Small intestine (tissue), 7 donors: ENCODE measurements at regions not wholly inside any gene's neighbourhood (a gene's known extent, or its start where the extent isn't known, plus 50 kb on each side); places are given as distances from the start of the nearest gene placed in this dataset.

Experiments used
- DNase-seq, 2 donors: peaks; one replicate each; pipeline versions ENCODE4 v3.0.0 to v3.0.0-alpha.2; 2013
- FAIRE-seq: peaks from 2 replicates; lab custom pipeline; 2012; peaks lifted over from hg19 to GRCh38; lab: Jason Lieb, UNC
- H3K27ac ChIP-seq, 3 donors: one replicate each; pipeline ENCODE4 v1.5.1; 2013; ENCODE audit warnings: low read length in 2 of 3, mild to moderate bottlenecking in 2 of 3, control low read depth in 1 of 3, inconsistent platforms in 1 of 3, low read depth in 1 of 3, moderate library complexity in 1 of 3
- H3K27me3 ChIP-seq, 3 donors: one replicate each; pipeline ENCODE4 v1.6.1; 2013; ENCODE audit warnings: low read length in 3 of 3, inconsistent platforms in 1 of 3; ENCODE audit not compliant: control insufficient read depth in 3 of 3, insufficient read depth in 3 of 3
- H3K36me3 ChIP-seq, 3 donors: one replicate each; pipeline ENCODE4 v1.6.1; 2013; ENCODE audit warnings: low read length in 3 of 3, inconsistent platforms in 1 of 3, low read depth in 1 of 3, mild to moderate bottlenecking in 1 of 3, moderate library complexity in 1 of 3; ENCODE audit not compliant: control insufficient read depth in 3 of 3, insufficient read depth in 2 of 3
- H3K4me1 ChIP-seq, 3 donors: one replicate each; pipeline ENCODE4 v1.6.1; 2013; ENCODE audit warnings: low read length in 2 of 3, inconsistent platforms in 1 of 3, low read depth in 1 of 3, mild to moderate bottlenecking in 1 of 3, moderate library complexity in 1 of 3; ENCODE audit not compliant: control insufficient read depth in 3 of 3, insufficient read depth in 2 of 3
- H3K4me3 ChIP-seq, 3 donors: one replicate each; pipeline ENCODE4 v1.5.1; 2013; ENCODE audit warnings: low read length in 3 of 3, control low read depth in 1 of 3, inconsistent platforms in 1 of 3, low read depth in 1 of 3, mild to moderate bottlenecking in 1 of 3, moderate library complexity in 1 of 3
- H3K9me3 ChIP-seq, 2 donors: one replicate each; pipeline ENCODE4 v1.6.1; 2013; ENCODE audit warnings: low read depth in 1 of 2, low read length in 1 of 2; ENCODE audit not compliant: control insufficient read depth in 2 of 2, insufficient read depth in 1 of 2
- WGBS, 3 donors: extraction: QIAGEN DNeasy Blood & Tissue Kit; methylation state at CpG; one replicate each; pipeline ENCODE4 v1.1.7; 2013; 5-methylcytosine and 5-hydroxymethylcytosine counted together
- donor health status: healthy with polysubstance abuse.
- donor health status: control.
- donor health status: control.
- donor health status: Bipolar disorder and iron deficiency.
- donor health status: healthy.

DNA sequence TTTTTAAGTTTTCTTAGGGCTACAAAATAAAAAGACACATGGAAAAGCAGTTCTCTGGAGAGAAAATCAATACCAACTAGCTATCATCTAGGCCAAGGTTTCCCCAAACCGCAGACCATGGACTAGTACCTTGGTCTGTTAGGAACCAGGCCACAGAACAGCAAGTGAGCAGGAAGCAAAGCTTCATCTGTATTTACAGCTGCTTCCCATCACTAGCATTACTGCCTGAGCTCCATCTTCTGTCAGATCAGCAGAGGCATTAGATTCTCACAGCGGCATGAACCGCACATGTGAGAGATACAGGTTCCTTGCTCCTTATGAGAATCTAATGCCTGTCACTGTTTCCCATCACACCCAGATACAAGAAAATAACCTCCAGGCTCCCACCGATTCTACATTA is 1907.6 kb upstream of the ACO1 start:
- no peak for FAIRE-seq
- H3K36me3 ChIP-seq: no peaks in the 10 kb centered on the region
- WGBS, 3 donors: 80 to 93% (median 92%) methylated on average over 4 of the region's 4 CpGs
- DNase-seq: no peak
- no peaks in the 10 kb centered on the region for H3K27me3 ChIP-seq
- no peaks in the 10 kb centered on the region for H3K4me1 ChIP-seq
- no peak overlapping the region for H3K27ac ChIP-seq
- no peak overlapping the region for H3K4me3 ChIP-seq
- peaks cover 0 to 1% of the 10 kb centered on the region in 2 donors for H3K9me3 ChIP-seq

DNA sequence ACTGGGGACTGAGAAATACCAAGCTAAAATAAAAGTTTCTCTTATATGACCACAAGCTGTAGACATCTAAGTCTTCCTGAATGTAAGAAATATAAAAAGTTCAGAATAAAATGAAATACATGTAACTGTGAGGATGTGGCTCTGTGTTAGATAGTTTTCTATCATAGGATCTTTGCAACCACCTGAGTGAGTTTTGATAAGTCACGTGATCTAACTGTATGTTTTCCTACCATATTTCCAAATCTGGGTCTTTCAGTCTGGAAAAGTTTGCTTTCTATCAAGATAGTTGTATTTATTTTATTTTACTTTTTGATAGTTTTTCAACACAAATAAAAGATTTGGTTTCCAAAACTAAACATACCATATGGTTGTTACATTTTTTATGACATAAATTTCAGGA is 1905.8 kb upstream of the ACO1 start:
- DNase-seq: no peak
- Histone ChIP-seq H3K9me3 (no peaks in the 10 kb centered on the region), H3K4me1 (no peaks in the 10 kb centered on the region), H3K27me3 (no peaks in the 10 kb centered on the region), H3K36me3 (no peaks in the 10 kb centered on the region), H3K27ac (no peak overlapping the region), H3K4me3 (no peak overlapping the region)
- WGBS, 3 donors: 69 to 93% (median 90%) methylated on average over 1 of the region's 1 CpG
- no peak for FAIRE-seq

DNA sequence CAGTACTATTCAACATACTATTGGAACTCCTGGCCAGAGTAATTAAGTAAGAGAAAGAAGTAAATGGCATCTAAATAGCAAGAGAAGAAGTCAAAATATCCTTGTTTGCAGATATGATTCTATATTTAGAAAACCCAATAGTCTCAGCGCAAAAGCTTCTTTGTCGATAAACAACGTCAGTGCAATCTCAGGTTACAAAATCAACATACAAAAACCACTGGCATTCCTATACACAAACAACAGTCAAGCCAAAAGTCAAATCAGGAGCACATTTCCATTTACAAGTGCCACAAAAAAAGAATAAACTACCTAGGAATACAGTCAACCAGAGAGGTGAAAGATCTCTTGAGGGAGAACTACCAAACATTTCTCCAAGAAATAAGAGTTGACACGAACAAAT is 1901.9 kb upstream of the ACO1 start:
- no peak for FAIRE-seq
- H3K9me3 ChIP-seq: no peaks in the 10 kb centered on the region
- 84 to 91% (median 90%) methylated on average over 4 of the region's 4 CpGs for WGBS, 3 donors

DNA sequence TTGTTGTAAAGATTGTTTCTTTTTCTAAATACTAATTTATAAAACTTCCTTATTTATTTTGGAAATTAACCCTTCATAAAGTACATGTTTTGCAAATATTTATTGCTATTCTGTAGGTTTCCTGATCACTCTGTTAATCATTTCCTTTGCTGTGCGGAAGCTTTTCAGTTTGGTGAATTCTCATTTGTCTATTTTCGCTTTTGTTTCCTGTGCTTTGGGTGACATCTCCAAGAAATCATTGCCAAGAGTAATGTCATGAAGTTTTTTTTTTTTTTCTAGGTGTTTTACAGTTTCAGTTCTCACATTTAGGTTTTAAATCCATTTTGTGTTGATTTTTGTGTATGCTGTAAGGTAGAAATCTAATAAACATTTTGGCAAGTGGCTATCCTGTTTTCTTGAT is 1899.8 kb upstream of the ACO1 start:
- DNase-seq: no peak
- Histone ChIP-seq H3K27ac (no peak overlapping the region), H3K36me3 (no peaks in the 10 kb centered on the region), H3K4me3 (no peak overlapping the region), H3K4me1 (no peaks in the 10 kb centered on the region), H3K27me3 (no peaks in the 10 kb centered on the region), H3K9me3 (no peaks in the 10 kb centered on the region)
- no peak for FAIRE-seq
- WGBS, 3 donors: 81 to 88% (median 82%) methylated on average over 2 of the region's 2 CpGs

More for the DNA sequence above, 1901.9 kb upstream of the ACO1 start:
- H3K4me3 ChIP-seq: no peak overlapping the region
- DNase-seq: no peak
- H3K27me3 ChIP-seq: no peaks in the 10 kb centered on the region
- no peak overlapping the region for H3K27ac ChIP-seq
- H3K4me1 ChIP-seq: no peaks in the 10 kb centered on the region
- no peaks in the 10 kb centered on the region for H3K36me3 ChIP-seq

DNA sequence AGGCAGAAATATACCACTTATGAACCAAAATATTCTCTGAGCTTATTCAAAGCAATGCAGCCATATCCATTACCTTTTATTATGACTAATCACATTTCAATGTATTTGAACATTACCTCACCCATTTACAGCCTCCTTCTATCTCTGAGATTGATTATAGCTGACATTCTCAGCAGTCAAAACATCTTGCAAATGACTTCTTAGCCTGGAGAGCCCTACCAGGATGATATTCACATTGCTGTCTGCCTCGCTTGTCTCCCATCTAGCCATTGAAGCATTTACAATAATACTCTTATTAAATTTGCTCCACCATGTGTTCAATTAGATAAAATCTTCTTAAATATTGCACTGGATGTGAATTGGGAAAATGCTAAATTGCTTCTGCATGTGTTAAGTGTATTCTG is 1879.9 kb upstream of the ACO1 start:
- Histone ChIP-seq H3K36me3 (no peaks in the 10 kb centered on the region), H3K4me1 (no peaks in the 10 kb centered on the region), H3K4me3 (no peak overlapping the region), H3K27ac (no peak overlapping the region), H3K27me3 (no peaks in the 10 kb centered on the region), H3K9me3 (no peaks in the 10 kb centered on the region)
- no peak for FAIRE-seq
- 41 to 65% (median 46%) methylated on average over 1 of the region's 1 CpG for WGBS, 3 donors
- no peak for DNase-seq

DNA sequence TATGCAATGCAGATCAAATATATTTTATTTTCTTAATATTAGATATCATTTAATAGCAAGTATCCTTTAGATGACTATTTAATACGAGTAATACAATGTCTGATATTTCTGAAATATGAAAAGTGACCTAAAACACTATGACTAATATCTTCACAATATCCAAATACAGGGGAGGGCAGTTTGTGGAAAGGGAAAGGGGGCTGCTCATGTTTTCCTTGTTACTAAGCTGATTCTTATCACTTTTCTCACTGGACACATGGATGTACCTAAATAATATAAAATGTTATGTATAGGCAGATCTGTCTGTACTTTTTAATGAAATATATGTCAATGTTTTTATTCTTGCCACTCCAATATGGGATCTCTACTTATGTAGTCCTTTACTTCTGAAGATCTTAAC is 1879.1 kb upstream of the ACO1 start:
- Histone ChIP-seq H3K4me1 (no peaks in the 10 kb centered on the region), H3K27ac (no peak overlapping the region), H3K36me3 (no peaks in the 10 kb centered on the region), H3K27me3 (no peaks in the 10 kb centered on the region), H3K4me3 (no peak overlapping the region), H3K9me3 (no peaks in the 10 kb centered on the region)
- WGBS, 3 donors: 69 to 72% (median 69%) methylated on average over 1 of the region's 1 CpG
- FAIRE-seq (no peak), DNase-seq (no peak)

DNA sequence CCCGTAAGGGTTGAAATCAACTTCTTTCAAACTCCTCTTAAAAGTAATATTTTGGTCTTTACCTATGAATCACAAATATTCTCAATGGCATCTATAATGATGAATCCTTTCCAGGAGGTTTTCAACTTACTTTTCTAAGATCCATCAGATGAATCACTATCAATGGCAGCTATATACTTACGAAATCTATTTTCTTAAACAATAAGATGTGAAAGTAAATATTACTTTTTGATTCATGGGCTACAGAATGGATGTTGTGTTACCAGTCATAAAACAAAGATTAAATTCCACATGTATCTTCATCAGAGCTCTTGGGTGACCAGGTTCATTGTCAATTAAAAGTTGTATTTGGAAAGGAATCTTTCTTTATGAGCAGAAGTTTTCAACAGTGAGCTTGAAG is 1877.7 kb upstream of the ACO1 start:
- no peaks in the 10 kb centered on the region for H3K9me3 ChIP-seq
- no peaks in the 10 kb centered on the region for H3K36me3 ChIP-seq
- no peak overlapping the region for H3K4me3 ChIP-seq
- no peak for FAIRE-seq
- no peak for DNase-seq
- H3K4me1 ChIP-seq: no peaks in the 10 kb centered on the region
- no peak overlapping the region for H3K27ac ChIP-seq
- WGBS, 3 donors: 83 to 85% (median 85%) methylated on average over 2 of the region's 2 CpGs
- no peaks in the 10 kb centered on the region for H3K27me3 ChIP-seq

DNA sequence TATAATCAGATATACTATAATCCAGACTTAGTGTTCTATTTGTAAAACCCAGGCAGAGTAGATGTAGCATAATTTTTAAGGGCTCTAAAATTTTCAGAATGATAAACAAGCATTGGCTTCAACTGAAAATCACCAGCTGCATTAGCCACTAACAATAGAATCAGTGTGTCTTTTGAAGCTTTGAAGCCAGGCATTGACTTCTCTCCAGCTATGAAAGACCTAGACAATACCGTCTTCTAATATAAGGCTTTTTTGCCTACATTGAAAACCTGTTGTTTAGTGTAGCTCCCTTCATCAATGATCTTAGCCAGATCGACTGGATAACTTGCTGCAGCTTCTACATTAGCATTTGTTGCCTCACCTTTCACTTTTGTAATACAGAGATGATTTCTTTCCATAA is 1877.3 kb upstream of the ACO1 start:
- WGBS, 3 donors: 69 to 84% (median 73%) methylated on average over 2 of the region's 2 CpGs

DNA sequence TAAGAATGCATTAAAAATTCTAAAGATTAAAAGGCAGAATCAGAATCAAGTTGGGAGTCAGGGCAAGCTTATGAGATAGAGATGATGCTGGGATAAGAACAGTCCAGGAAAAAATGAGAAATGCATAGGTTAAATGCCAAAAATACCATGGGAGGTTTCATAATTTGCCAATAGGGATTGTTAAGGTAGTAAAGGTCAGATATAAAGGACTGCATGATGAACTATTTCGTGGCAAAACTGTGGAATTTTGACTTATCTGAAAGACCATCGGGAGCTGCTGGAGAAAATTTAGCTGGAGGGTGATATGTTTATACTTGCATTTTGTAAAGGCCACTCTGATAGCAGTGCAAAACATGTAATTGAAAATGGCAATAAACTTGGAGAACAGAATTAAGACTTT is 1872.8 kb upstream of the ACO1 start:
- Histone ChIP-seq H3K4me1 (no peaks in the 10 kb centered on the region), H3K27ac (no peak overlapping the region), H3K36me3 (no peaks in the 10 kb centered on the region), H3K4me3 (no peak overlapping the region), H3K9me3 (no peaks in the 10 kb centered on the region), H3K27me3 (no peaks in the 10 kb centered on the region)
- WGBS, 3 donors: 62 to 71% (median 69%) methylated on average over 2 of the region's 2 CpGs
- no peak for DNase-seq
- no peak for FAIRE-seq

More for the DNA sequence above, 1877.3 kb upstream of the ACO1 start:
- Histone ChIP-seq H3K36me3 (no peaks in the 10 kb centered on the region), H3K27ac (no peak overlapping the region), H3K4me3 (no peak overlapping the region), H3K27me3 (no peaks in the 10 kb centered on the region), H3K9me3 (no peaks in the 10 kb centered on the region), H3K4me1 (no peaks in the 10 kb centered on the region)
- DNase-seq (no peak), FAIRE-seq (no peak)
